B cell (primary cell): ENCODE measurements at regions not wholly inside any gene's neighbourhood (a gene's known extent, or its start where the extent isn't known, plus 50 kb on each side); places are given as distances from the start of the nearest gene placed in this dataset.

Source experiments
- ATAC-seq: fragments of 200-7000 bp; cut with Tn5 transposase; one replicate; pipeline ENCODE4 v1.10.0; 2021; ENCODE audit warnings: low read depth, mild to moderate bottlenecking, moderate number of reproducible peaks, moderate library complexity
- CTCF ChIA-PET: fragments of 350-600 bp; sonication (Branson Sonifier 250); formaldehyde crosslinking; loops from one replicate; lab custom pipeline; 2021; ENCODE audit warnings: antibody characterized with exemption, inconsistent platforms; lab: Charles Lee
- POLR2A ChIA-PET: fragments of 350-600 bp; sonication (Branson Sonifier 250); formaldehyde crosslinking; loops from one replicate; lab custom pipeline; 2021; ENCODE audit warnings: antibody characterized with exemption; lab: Charles Lee
- DNase-seq: peaks from one replicate; pipeline ENCODE4 v3.0.0; 2013
- H2AFZ ChIP-seq: 2 replicates; pipeline ENCODE4 v1.6.1; 2012; ENCODE audit warnings: mild to moderate bottlenecking, low read depth, low read length; ENCODE audit not compliant: insufficient read depth, poor library complexity, severe bottlenecking
- H3K27ac ChIP-seq, 2 donors: 1 replicate in 1 of 2; 2 replicates in 1 of 2; pipeline ENCODE4 v1.5.1; 2012 to 2013; ENCODE audit warnings: low read length in 2 of 2, mild to moderate bottlenecking in 2 of 2, moderate library complexity in 1 of 2
- H3K27me3 ChIP-seq, 4 experiments: fragments of 200-600 bp in 1 of 4; sonication (generic) in 1 of 4; replicated peaks in 1 of 4; 1 replicate in 2 of 4; 2 replicates in 2 of 4; pipeline versions ENCODE4 v1.6.1 to v1.7.0; 2013 to 2016; ENCODE audit warnings: low read length in 3 of 4, mild to moderate bottlenecking in 2 of 4, mixed read lengths in 1 of 4, moderate library complexity in 1 of 4; ENCODE audit not compliant: insufficient read depth in 4 of 4, control insufficient read depth in 3 of 4; ENCODE audit errors: control extremely low read depth in 1 of 4
- H3K36me3 ChIP-seq, 2 experiments: replicated peaks in 1 of 2; 1 replicate in 1 of 2; 2 replicates in 1 of 2; pipeline versions ENCODE4 v1.6.1 to v1.7.1; 2013; ENCODE audit warnings: low read length in 1 of 2; ENCODE audit not compliant: insufficient read depth in 2 of 2, control insufficient read depth in 1 of 2; ENCODE audit errors: control extremely low read depth in 1 of 2, extremely low read depth in 1 of 2
- H3K4me1 ChIP-seq, 2 donors: fragments of 200-600 bp in 1 of 2; sonication (generic) in 1 of 2; 1 replicate in 1 of 2; 2 replicates in 1 of 2; pipeline versions ENCODE4 v1.5.1 to v1.6.1; 2013 to 2017; ENCODE audit warnings: low read length in 2 of 2; ENCODE audit not compliant: control insufficient read depth in 2 of 2, insufficient read depth in 2 of 2
- H3K4me2 ChIP-seq: replicated peaks from 2 replicates; pipeline ENCODE3; 2012; ENCODE audit warnings: mild to moderate bottlenecking, low read depth, low read length; ENCODE audit not compliant: poor library complexity, severe bottlenecking
- H3K4me3 ChIP-seq, 5 experiments: fragments of 200-600 bp in 1 of 5; sonication (generic) in 1 of 5; 1 replicate in 3 of 5; 2 replicates in 2 of 5; pipeline versions ENCODE4 v1.5.1 to v1.7.0; 2011 to 2016; ENCODE audit warnings: low read length in 4 of 5, mild to moderate bottlenecking in 4 of 5, low read depth in 2 of 5, control low read depth in 1 of 5, moderate library complexity in 1 of 5; ENCODE audit not compliant: insufficient read depth in 1 of 5; ENCODE audit errors: control extremely low read depth in 1 of 5, extremely low read depth in 1 of 5
- H3K79me2 ChIP-seq: fragments of 200-600 bp; sonication (generic); one replicate; pipeline ENCODE4 v1.6.0; 2016; ENCODE audit warnings: low read length; ENCODE audit not compliant: control insufficient read depth, insufficient read depth
- H3K9ac ChIP-seq: fragments of 200-600 bp; sonication (generic); 2 replicates; pipeline ENCODE4 v1.6.1; 2017; ENCODE audit warnings: mild to moderate bottlenecking, low read length, moderate library complexity
- H3K9me3 ChIP-seq, 3 donors: one replicate each; pipeline versions ENCODE4 v1.6.1 to v1.7.1; 2013; ENCODE audit warnings: low read length in 2 of 3; ENCODE audit not compliant: control insufficient read depth in 2 of 3, insufficient read depth in 1 of 3; ENCODE audit errors: control extremely low read depth in 1 of 3
- H4K20me1 ChIP-seq: 2 replicates; pipeline ENCODE4 v1.6.0; 2012; ENCODE audit warnings: mild to moderate bottlenecking, low read length; ENCODE audit not compliant: insufficient read depth, control insufficient read depth, poor library complexity, severe bottlenecking
- H3K27ac Mint-ChIP-seq: one replicate; pipeline ENCODE4 v1.8.0; 2021; ENCODE audit warnings: mixed read lengths
- H3K27me3 Mint-ChIP-seq: one replicate; pipeline ENCODE4 v1.8.0; 2021; ENCODE audit warnings: mixed read lengths
- H3K4me1 Mint-ChIP-seq: one replicate; pipeline ENCODE4 v1.8.0; 2021; ENCODE audit warnings: mixed read lengths
- H3K4me3 Mint-ChIP-seq: one replicate; pipeline ENCODE4 v1.8.0; 2021; ENCODE audit warnings: mixed read lengths
- H3K9me3 Mint-ChIP-seq: one replicate; pipeline ENCODE4 v1.8.0; 2022; ENCODE audit warnings: mixed read lengths; ENCODE audit not compliant: insufficient read depth
- EZH2 ChIP-seq: IDR thresholded peaks from 2 replicates; pipeline ENCODE4 v1.6.1; 2012; ENCODE audit warnings: borderline replicate concordance, low read depth, mild to moderate bottlenecking, moderate library complexity, low read length; ENCODE audit not compliant: insufficient read depth, poor library complexity, severe bottlenecking
- WGBS: methylation state at CpG from one replicate; pipeline ENCODE4 v1.1.5; 2013; ENCODE audit warnings: missing lambda C conversion rate; ENCODE audit not compliant: insufficient coverage; 5-methylcytosine and 5-hydroxymethylcytosine counted together
- intact Hi-C: fragments of 100-400 bp; cut with micrococcal nuclease; formaldehyde crosslinking; loops from one replicate; pipeline ENCODE4 v1.10.0; 2022
- TF ChIP-seq, protein P1 (sequence below): fragments of 200-600 bp; IDR thresholded peaks from one replicate; pipeline ENCODE4 v1.8.0; 2022; ENCODE audit warnings: antibody characterized with exemption, mild to moderate bottlenecking

DNA sequence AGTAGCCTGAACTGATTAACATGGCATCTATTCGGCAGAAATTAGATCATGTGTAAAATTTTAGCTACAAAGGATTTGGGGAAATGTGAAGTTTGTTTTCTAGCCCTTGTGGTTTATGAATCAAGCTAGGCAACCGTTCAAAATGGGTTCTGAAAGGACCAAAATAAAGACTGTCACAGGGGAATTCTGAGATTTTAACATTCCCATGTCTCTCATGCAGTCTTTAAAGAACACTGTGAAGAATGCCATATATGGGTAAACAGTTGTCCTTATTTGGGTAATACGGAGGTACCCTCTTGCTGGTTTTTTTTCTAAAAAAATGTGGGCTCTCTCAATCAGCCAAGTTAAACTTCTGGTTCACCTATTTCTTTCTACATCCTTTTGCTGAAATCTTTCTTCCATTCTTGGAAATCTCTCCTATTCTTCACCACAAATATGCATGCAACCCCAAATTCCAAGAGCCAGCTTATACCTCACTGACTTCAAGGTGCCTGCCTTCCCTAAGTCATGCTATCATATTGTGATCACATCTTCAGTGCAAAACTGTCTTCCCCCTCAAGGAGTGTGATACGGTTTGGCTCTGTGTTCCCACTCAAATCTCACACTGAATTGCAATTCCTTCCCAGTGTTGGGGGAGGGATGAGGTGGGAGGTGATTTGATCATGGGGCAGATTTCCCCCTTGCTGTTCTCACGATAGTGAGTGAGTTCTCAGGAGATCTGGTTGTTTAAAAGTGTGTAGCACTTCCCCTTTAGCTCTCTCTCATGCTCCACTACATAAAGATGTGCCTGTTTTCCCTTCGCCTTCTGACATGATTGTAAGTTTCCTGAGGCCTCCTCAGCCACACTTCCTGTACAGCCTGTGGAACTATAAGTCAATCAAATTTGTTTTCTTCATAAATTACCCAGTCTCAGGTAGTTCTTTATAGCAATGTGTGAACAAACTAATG is 308.7 kb downstream of the TTLL7 start:
- ATAC-seq (no peak), DNase-seq (no peak)
- H3K9me3 ChIP-seq: peaks cover 0 to 1% (median 0%) of the 10 kb centered on the region in 3 donors
- ChIA-PET CTCF (no interaction called here), POLR2A (no interaction called here)
- intact Hi-C loops: loop anchor here (5.0 kb wide), 1 partner anchor 72 kb away; no protein-coding TSS in a partner anchor
- peak overlapping the region; percentile 1 for H2AFZ ChIP-seq
- H3K4me1 ChIP-seq: peaks cover 18 to 26% of the 10 kb centered on the region in 2 donors
- no peak overlapping the region for H3K4me2 ChIP-seq
- Mint-ChIP-seq H3K4me1 (peaks cover 34% of the 10 kb centered on the region), H3K4me3 (peak overlapping the region; percentile 0), H3K9me3 (no peaks in the 10 kb centered on the region), H3K27ac (peak overlapping the region; percentile 43), H3K27me3 (peaks cover 4% of the 10 kb centered on the region)
- no peaks in the 10 kb centered on the region for H4K20me1 ChIP-seq
- H3K36me3 ChIP-seq: no peaks in the 10 kb centered on the region
- H3K27ac ChIP-seq: no peak overlapping the region
- no peak overlapping the region for H3K9ac ChIP-seq
- H3K27me3 ChIP-seq: peaks cover 0 to 4% (median 0%) of the 10 kb centered on the region in 4 experiments
- no peaks in the 10 kb centered on the region for H3K79me2 ChIP-seq
- WGBS: 35% methylated on average over 2 of the region's 6 CpGs
- TF ChIP-seq EZH2: no peak
- TF ChIP-seq, protein P1, sequence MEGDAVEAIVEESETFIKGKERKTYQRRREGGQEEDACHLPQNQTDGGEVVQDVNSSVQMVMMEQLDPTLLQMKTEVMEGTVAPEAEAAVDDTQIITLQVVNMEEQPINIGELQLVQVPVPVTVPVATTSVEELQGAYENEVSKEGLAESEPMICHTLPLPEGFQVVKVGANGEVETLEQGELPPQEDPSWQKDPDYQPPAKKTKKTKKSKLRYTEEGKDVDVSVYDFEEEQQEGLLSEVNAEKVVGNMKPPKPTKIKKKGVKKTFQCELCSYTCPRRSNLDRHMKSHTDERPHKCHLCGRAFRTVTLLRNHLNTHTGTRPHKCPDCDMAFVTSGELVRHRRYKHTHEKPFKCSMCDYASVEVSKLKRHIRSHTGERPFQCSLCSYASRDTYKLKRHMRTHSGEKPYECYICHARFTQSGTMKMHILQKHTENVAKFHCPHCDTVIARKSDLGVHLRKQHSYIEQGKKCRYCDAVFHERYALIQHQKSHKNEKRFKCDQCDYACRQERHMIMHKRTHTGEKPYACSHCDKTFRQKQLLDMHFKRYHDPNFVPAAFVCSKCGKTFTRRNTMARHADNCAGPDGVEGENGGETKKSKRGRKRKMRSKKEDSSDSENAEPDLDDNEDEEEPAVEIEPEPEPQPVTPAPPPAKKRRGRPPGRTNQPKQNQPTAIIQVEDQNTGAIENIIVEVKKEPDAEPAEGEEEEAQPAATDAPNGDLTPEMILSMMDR: no peak
- H3K4me3 ChIP-seq: no peak overlapping the region

DNA sequence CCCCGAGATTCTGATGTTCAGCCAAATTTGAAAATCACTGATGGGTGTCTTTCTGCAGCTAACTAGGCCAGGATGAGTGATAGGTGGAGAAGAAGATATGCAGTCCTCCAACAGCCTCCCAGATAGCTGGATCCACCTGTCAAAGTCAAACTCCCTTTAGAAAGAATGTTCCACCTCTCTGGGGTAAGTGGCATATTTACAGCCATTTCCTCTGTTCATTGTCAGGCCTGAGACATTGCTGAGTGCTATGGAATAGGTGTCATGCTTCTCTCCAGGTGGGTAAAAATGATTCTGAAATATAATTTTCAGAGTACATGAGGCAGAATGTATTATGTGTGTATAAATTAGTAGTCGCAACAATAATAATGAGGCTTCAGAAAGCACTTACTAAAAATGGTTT is 316.8 kb downstream of the TTLL7 start:
- intact Hi-C loops: no loop called here
- H2AFZ ChIP-seq: no peak overlapping the region
- H3K4me2 ChIP-seq: no peak overlapping the region
- H3K4me3 ChIP-seq: no peak overlapping the region
- H3K27me3 Mint-ChIP-seq: no peaks in the 10 kb centered on the region
- H3K27me3 ChIP-seq: no peaks in the 10 kb centered on the region
- no peaks in the 10 kb centered on the region for H3K4me1 Mint-ChIP-seq
- ATAC-seq: no peak
- H3K4me3 Mint-ChIP-seq: no peak overlapping the region
- WGBS: no CpG with 5 or more reads among the region's 2 CpGs
- H3K36me3 ChIP-seq: no peaks in the 10 kb centered on the region
- TF ChIP-seq EZH2: no peak
- TF ChIP-seq, protein P1: no peak
- H3K9me3 ChIP-seq: no peaks in the 10 kb centered on the region
- no peak for DNase-seq
- no peak overlapping the region for H3K9ac ChIP-seq
- no peak overlapping the region for H3K27ac ChIP-seq
- POLR2A ChIA-PET: no interaction called here
- CTCF ChIA-PET: no interaction called here
- H3K79me2 ChIP-seq: no peaks in the 10 kb centered on the region
- no peaks in the 10 kb centered on the region for H3K9me3 Mint-ChIP-seq
- H4K20me1 ChIP-seq: no peaks in the 10 kb centered on the region
- no peak overlapping the region for H3K27ac Mint-ChIP-seq
- no peaks in the 10 kb centered on the region for H3K4me1 ChIP-seq
